ENCODE measurements at regions not wholly inside any gene's neighbourhood (a gene's known extent, or its start where the extent isn't known, plus 50 kb on each side); places are given as distances from the start of the nearest gene placed in this dataset.

- CTCF ChIA-PET (ENCODE audit: low intra/inter-chr PET ratio, low total read pairs), result no interaction called here
- no peak overlapping the region for H2AFZ ChIP-seq (ENCODE audit: low read length)
- no peaks in the 10 kb centered on the region for H3K9me3 ChIP-seq (ENCODE audit: low read length)
- TF ChIP-seq RFXANK (CRISPR knock-in tag; IDR thresholded peaks at IDR 0.05), result no peak
- no peak overlapping the region for H3K4me2 ChIP-seq (ENCODE audit: low read depth, low read length)
- H3K36me3 ChIP-seq (replicated peaks in 1 of 2; ENCODE audit: control insufficient read depth in 1 of 2, insufficient read depth in 2 of 2, low read length in 2 of 2), result no peaks in the 10 kb centered on the region
- no peak for ATAC-seq
- 51% methylated on average over 2 of the region's 2 CpGs for WGBS (ENCODE audit: low lambda C conversion rate)
- FAIRE-seq, result no peak
- BruUV-seq (replicated peaks), result no TSS peak
- no peak overlapping the region for H3K4me3 ChIP-seq (replicated peaks in 1 of 3; ENCODE audit: insufficient read depth in 1 of 3, low read depth in 2 of 3, low read length in 3 of 3)
- no peak for DNase-seq (ENCODE audit: low spot score)
- H3K27me3 ChIP-seq (ENCODE audit: control insufficient read depth in 1 of 2, insufficient read depth in 2 of 2, low read length in 2 of 2), result no peaks in the 10 kb centered on the region
- no peak overlapping the region for H3K27ac ChIP-seq (ENCODE audit: extremely low read length, insufficient read depth, low read length)
- in situ Hi-C loops (cut with HindIII; ENCODE audit: extremely low pct_ligation_motif_present, low pct_unique_long_range_greater_than_20kb) (no loop called here), intact Hi-C loops (cut with micrococcal nuclease; ENCODE audit: unreplicated experiment) (no loop called here)
- no peaks in the 10 kb centered on the region for H4K20me1 ChIP-seq (ENCODE audit: insufficient read depth, low read length)
- H3K79me2 ChIP-seq (ENCODE audit: insufficient read depth, low read length), result no peaks in the 10 kb centered on the region
- no peak overlapping the region for H3K9ac ChIP-seq (ENCODE audit: insufficient read depth, low read depth, low read length)
- H3K4me1 ChIP-seq (ENCODE audit: insufficient read depth, low read length), result no peaks in the 10 kb centered on the region
- POLR2A ChIA-PET, result no interaction called here
These were observed 263.4 kb upstream of the NDST4 start for GRCh38 chr4:115376866-115377265.

DNA sequence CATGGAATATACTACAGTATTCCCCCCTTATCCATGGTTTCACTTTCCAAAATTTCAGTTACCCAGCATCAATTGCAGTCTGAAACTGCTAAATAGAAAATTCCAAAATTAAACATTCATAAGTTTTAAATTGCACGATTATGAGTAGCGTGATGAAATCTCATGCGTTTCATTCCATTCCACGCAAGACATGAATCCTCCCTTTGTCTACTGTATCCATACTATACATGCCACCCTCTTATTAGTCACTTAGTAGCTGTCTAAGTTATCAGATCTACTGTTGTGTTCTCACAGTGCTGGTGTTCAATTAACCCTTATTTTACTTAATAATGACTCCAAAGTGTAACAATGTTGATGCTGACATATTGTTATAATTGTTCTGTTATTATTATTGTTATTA is 261.2 kb upstream of the NDST4 start:
- Histone ChIP-seq H3K4me2 (ENCODE audit: low read depth, low read length) (no peak overlapping the region), H3K27me3 (ENCODE audit: control insufficient read depth in 1 of 2, insufficient read depth in 2 of 2, low read length in 2 of 2) (no peaks in the 10 kb centered on the region), H2AFZ (ENCODE audit: low read length) (no peak overlapping the region), H3K4me3 (replicated peaks in 1 of 3; ENCODE audit: insufficient read depth in 1 of 3, low read depth in 2 of 3, low read length in 3 of 3) (no peak overlapping the region), H3K27ac (ENCODE audit: extremely low read length, insufficient read depth, low read length) (no peak overlapping the region), H3K4me1 (ENCODE audit: insufficient read depth, low read length) (no peaks in the 10 kb centered on the region), H4K20me1 (ENCODE audit: insufficient read depth, low read length) (no peaks in the 10 kb centered on the region), H3K36me3 (replicated peaks in 1 of 2; ENCODE audit: control insufficient read depth in 1 of 2, insufficient read depth in 2 of 2, low read length in 2 of 2) (no peaks in the 10 kb centered on the region), H3K9ac (ENCODE audit: insufficient read depth, low read depth, low read length) (no peak overlapping the region), H3K79me2 (ENCODE audit: insufficient read depth, low read length) (no peaks in the 10 kb centered on the region), H3K9me3 (ENCODE audit: low read length) (no peaks in the 10 kb centered on the region)
- in situ Hi-C loops (cut with HindIII; ENCODE audit: extremely low pct_ligation_motif_present, low pct_unique_long_range_greater_than_20kb), result no loop called here
- FAIRE-seq (no peak), ATAC-seq (no peak), DNase-seq (ENCODE audit: low spot score) (no peak)
- ChIA-PET CTCF (ENCODE audit: low intra/inter-chr PET ratio, low total read pairs) (no interaction called here), POLR2A (no interaction called here)
- BruUV-seq (replicated peaks), result no TSS peak
- intact Hi-C loops (cut with micrococcal nuclease; ENCODE audit: unreplicated experiment), result no loop called here
- WGBS (ENCODE audit: low lambda C conversion rate), result 2% methylated on average over 4 of the region's 4 CpGs
- TF ChIP-seq SAP130 (CRISPR knock-in tag; IDR thresholded peaks at IDR 0.05; ENCODE audit: low read depth) (no peak), ZFP1 (CRISPR knock-in tag; IDR thresholded peaks at IDR 0.05) (no peak), SUZ12 (IDR thresholded peaks at IDR 0.05; ENCODE audit: low read depth, low read length) (no peak), HDAC1 (CRISPR knock-in tag; IDR thresholded peaks at IDR 0.05) (no peak), ZNF75D (CRISPR knock-in tag; IDR thresholded peaks at IDR 0.05; ENCODE audit: borderline replicate concordance) (no peak), KIAA2018 (CRISPR knock-in tag; IDR thresholded peaks at IDR 0.05; ENCODE audit: borderline replicate concordance) (no peak), TOE1 (CRISPR knock-in tag; IDR thresholded peaks at IDR 0.05) (no peak), ZNF557 (CRISPR knock-in tag; IDR thresholded peaks at IDR 0.05) (no peak)
- TF ChIP-seq, protein P1, sequence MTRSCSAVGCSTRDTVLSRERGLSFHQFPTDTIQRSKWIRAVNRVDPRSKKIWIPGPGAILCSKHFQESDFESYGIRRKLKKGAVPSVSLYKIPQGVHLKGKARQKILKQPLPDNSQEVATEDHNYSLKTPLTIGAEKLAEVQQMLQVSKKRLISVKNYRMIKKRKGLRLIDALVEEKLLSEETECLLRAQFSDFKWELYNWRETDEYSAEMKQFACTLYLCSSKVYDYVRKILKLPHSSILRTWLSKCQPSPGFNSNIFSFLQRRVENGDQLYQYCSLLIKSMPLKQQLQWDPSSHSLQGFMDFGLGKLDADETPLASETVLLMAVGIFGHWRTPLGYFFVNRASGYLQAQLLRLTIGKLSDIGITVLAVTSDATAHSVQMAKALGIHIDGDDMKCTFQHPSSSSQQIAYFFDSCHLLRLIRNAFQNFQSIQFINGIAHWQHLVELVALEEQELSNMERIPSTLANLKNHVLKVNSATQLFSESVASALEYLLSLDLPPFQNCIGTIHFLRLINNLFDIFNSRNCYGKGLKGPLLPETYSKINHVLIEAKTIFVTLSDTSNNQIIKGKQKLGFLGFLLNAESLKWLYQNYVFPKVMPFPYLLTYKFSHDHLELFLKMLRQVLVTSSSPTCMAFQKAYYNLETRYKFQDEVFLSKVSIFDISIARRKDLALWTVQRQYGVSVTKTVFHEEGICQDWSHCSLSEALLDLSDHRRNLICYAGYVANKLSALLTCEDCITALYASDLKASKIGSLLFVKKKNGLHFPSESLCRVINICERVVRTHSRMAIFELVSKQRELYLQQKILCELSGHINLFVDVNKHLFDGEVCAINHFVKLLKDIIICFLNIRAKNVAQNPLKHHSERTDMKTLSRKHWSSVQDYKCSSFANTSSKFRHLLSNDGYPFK (CRISPR knock-in tag; IDR thresholded peaks at IDR 0.05; ENCODE audit: borderline replicate concordance), result no peak

All from HepG2 (cell line).